WTC11 (cell line): ENCODE measurements at regions not wholly inside any gene's neighbourhood (a gene's known extent, or its start where the extent isn't known, plus 50 kb on each side); places are given as distances from the start of the nearest gene placed in this dataset.

ENCODE experiments used
- ATF1 ChIP-seq: sonication (generic); formaldehyde crosslinking; IDR thresholded peaks from 2 replicates; pipeline ENCODE4 v1.8.1; 2023; ENCODE audit warnings: mild to moderate bottlenecking, moderate library complexity, missing genetic modification reagents
- CBFB ChIP-seq: sonication (generic); formaldehyde crosslinking; IDR thresholded peaks from 2 replicates; pipeline ENCODE4 v1.8.1; 2022; ENCODE audit warnings: mild to moderate bottlenecking, low read depth, missing genetic modification reagents
- CREB1 ChIP-seq: sonication (generic); formaldehyde crosslinking; IDR thresholded peaks from 2 replicates; pipeline ENCODE4 v1.8.0; 2023; ENCODE audit warnings: mild to moderate bottlenecking, missing genetic modification reagents
- EMX1 ChIP-seq: fragments of 250-450 bp; sonication (Bioruptor Pico); IDR thresholded peaks from 2 replicates; pipeline ENCODE4 v1.8.0; 2021; ENCODE audit warnings: mild to moderate bottlenecking
- ERG ChIP-seq: fragments of 250-450 bp; sonication (Bioruptor Pico); IDR thresholded peaks from 2 replicates; pipeline ENCODE4 v1.8.0; 2021; ENCODE audit warnings: mild to moderate bottlenecking
- ESRRA ChIP-seq: sonication (generic); formaldehyde crosslinking; IDR thresholded peaks from 2 replicates; pipeline ENCODE4 v1.8.1; 2022; ENCODE audit warnings: mild to moderate bottlenecking, missing genetic modification reagents, borderline replicate concordance
- ETV6 ChIP-seq: sonication (generic); formaldehyde crosslinking; IDR thresholded peaks from 2 replicates; pipeline ENCODE4 v1.8.1; 2022; ENCODE audit warnings: mild to moderate bottlenecking, missing genetic modification reagents
- GABPB1 ChIP-seq: sonication (generic); formaldehyde crosslinking; IDR thresholded peaks from 2 replicates; pipeline ENCODE4 v1.8.1; 2023; ENCODE audit warnings: mild to moderate bottlenecking, missing genetic modification reagents
- GRHL2 ChIP-seq: fragments of 250-450 bp; sonication (Bioruptor Pico); IDR thresholded peaks from 2 replicates; pipeline ENCODE4 v1.8.0; 2022; ENCODE audit warnings: mild to moderate bottlenecking, moderate library complexity; ENCODE audit not compliant: insufficient replicate concordance, severe bottlenecking
- IRF1 ChIP-seq: sonication (generic); formaldehyde crosslinking; IDR thresholded peaks from 2 replicates; pipeline ENCODE4 v1.8.0; 2023; ENCODE audit warnings: missing genetic modification reagents
- JAZF1 ChIP-seq: fragments of 250-450 bp; sonication (Bioruptor Pico); IDR thresholded peaks from 2 replicates; pipeline ENCODE4 v1.9.0; 2021; ENCODE audit warnings: moderate library complexity, mild to moderate bottlenecking, inconsistent platforms
- MYBL2 ChIP-seq: sonication (generic); formaldehyde crosslinking; IDR thresholded peaks from 2 replicates; pipeline ENCODE4 v1.8.1; 2023; ENCODE audit warnings: mild to moderate bottlenecking, moderate library complexity, missing genetic modification reagents
- NFE2L1 ChIP-seq: sonication (generic); formaldehyde crosslinking; IDR thresholded peaks from 2 replicates; pipeline ENCODE4 v1.8.1; 2023; ENCODE audit warnings: missing genetic modification reagents
- NFYB ChIP-seq: sonication (generic); formaldehyde crosslinking; conservative IDR thresholded peaks from 2 replicates; pipeline ENCODE4 v1.8.0; 2022; ENCODE audit warnings: low read depth, missing genetic modification reagents
- NR1H2 ChIP-seq: sonication (generic); formaldehyde crosslinking; IDR thresholded peaks from 2 replicates; pipeline ENCODE4 v1.9.0; 2021; ENCODE audit warnings: mild to moderate bottlenecking, moderate library complexity, missing genetic modification reagents
- PRRX2 ChIP-seq: fragments of 250-450 bp; sonication (Bioruptor Pico); IDR thresholded peaks from 2 replicates; pipeline ENCODE4 v1.8.0; 2021; ENCODE audit warnings: mild to moderate bottlenecking
- SMAD4 ChIP-seq: sonication (generic); formaldehyde crosslinking; IDR thresholded peaks from 2 replicates; pipeline ENCODE4 v1.8.0; 2022; ENCODE audit warnings: mild to moderate bottlenecking, missing genetic modification reagents
- SOX15 ChIP-seq: fragments of 250-450 bp; sonication (Bioruptor Pico); IDR thresholded peaks from 2 replicates; pipeline ENCODE4 v1.9.0; 2021; ENCODE audit warnings: mild to moderate bottlenecking
- SP1 ChIP-seq: sonication (generic); formaldehyde crosslinking; conservative IDR thresholded peaks from 2 replicates; pipeline ENCODE4 v1.8.1; 2022; ENCODE audit warnings: missing genetic modification reagents
- TEAD1 ChIP-seq: sonication (generic); formaldehyde crosslinking; IDR thresholded peaks from 2 replicates; pipeline ENCODE4 v1.8.0; 2022; ENCODE audit warnings: mild to moderate bottlenecking, missing genetic modification reagents
- ZBTB21 ChIP-seq: sonication (generic); formaldehyde crosslinking; IDR thresholded peaks from 2 replicates; pipeline ENCODE4 v1.8.1; 2023; ENCODE audit warnings: mild to moderate bottlenecking, missing genetic modification reagents, borderline replicate concordance
- ZNF121 ChIP-seq: sonication (generic); formaldehyde crosslinking; IDR thresholded peaks from 2 replicates; pipeline ENCODE4 v1.8.0; 2023; ENCODE audit warnings: missing genetic modification reagents
- ZNF138 ChIP-seq: sonication (generic); formaldehyde crosslinking; conservative IDR thresholded peaks from 2 replicates; pipeline ENCODE4 v1.8.1; 2022; ENCODE audit warnings: mild to moderate bottlenecking, moderate library complexity, missing genetic modification reagents
- ZNF219 ChIP-seq: sonication (generic); formaldehyde crosslinking; IDR thresholded peaks from 2 replicates; pipeline ENCODE4 v1.8.0; 2023; ENCODE audit warnings: missing genetic modification reagents, mild to moderate bottlenecking, borderline replicate concordance
- ZNF317 ChIP-seq: sonication (generic); formaldehyde crosslinking; IDR thresholded peaks from 2 replicates; pipeline ENCODE4 v1.8.1; 2023; ENCODE audit warnings: low read depth, mild to moderate bottlenecking, moderate library complexity, missing genetic modification reagents, borderline replicate concordance
- ZNF671 ChIP-seq: fragments of 250-450 bp; sonication (Bioruptor Pico); IDR thresholded peaks from 2 replicates; pipeline ENCODE4 v1.8.0; 2021; ENCODE audit warnings: mild to moderate bottlenecking
- TF ChIP-seq, protein P1 (sequence below): sonication (generic); formaldehyde crosslinking; IDR thresholded peaks from 2 replicates; pipeline ENCODE4 v1.8.1; 2023; ENCODE audit warnings: mild to moderate bottlenecking, missing genetic modification reagents
- TF ChIP-seq, protein P2 (sequence below): sonication (generic); formaldehyde crosslinking; IDR thresholded peaks from 2 replicates; pipeline ENCODE4 v1.8.0; 2022; ENCODE audit warnings: mild to moderate bottlenecking, missing genetic modification reagents
- TF ChIP-seq, protein P3 (sequence below): sonication (generic); formaldehyde crosslinking; IDR thresholded peaks from 2 replicates; pipeline ENCODE4 v1.8.0; 2023; ENCODE audit warnings: mild to moderate bottlenecking, missing genetic modification reagents
- TF ChIP-seq, protein P4 (sequence below): sonication (generic); formaldehyde crosslinking; IDR thresholded peaks from 2 replicates; pipeline ENCODE4 v1.8.0; 2022; ENCODE audit warnings: missing genetic modification reagents
- TF ChIP-seq, protein P5 (sequence below): sonication (generic); formaldehyde crosslinking; IDR thresholded peaks from 2 replicates; pipeline ENCODE4 v1.8.0; 2022; ENCODE audit warnings: mild to moderate bottlenecking, missing genetic modification reagents

DNA sequence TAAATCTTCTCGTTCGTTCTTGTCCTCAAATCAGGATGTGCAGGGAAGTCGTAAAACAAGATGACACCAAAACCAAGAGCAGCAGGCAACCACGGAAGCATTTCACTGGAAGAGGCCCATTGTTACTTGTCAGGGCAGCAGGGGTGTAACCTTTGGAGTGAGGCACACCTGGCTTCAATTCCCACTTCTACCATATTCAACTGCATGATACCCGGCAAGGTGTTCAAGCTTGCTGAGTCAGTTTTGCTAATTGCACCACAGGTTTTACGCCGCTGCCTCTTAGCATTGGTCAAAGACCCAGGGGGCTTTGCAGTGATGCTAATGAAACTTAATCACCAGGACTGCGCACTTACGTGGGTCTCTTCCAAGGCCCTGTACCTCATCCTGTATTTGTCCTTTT, 50.0 kb upstream of the PTER start (continued):
- TF ChIP-seq ZBTB21 (CRISPR knock-in tag) (no peak), ESRRA (no peak), PRRX2 (CRISPR knock-in tag) (no peak), ETV6 (CRISPR knock-in tag) (no peak), ERG (CRISPR knock-in tag) (no peak), NFE2L1 (peak; percentile 71; the same call in 1 of the 2 replicates), SMAD4 (CRISPR knock-in tag) (no peak), GRHL2 (CRISPR knock-in tag) (no peak), NFYB (CRISPR knock-in tag) (no peak), SP1 (CRISPR knock-in tag) (0 out of 2 replicates have a peak, but pooled peaks have one; percentile 33), JAZF1 (no peak), ZNF219 (CRISPR knock-in tag) (no peak), ATF1 (no peak), SOX15 (CRISPR knock-in tag) (no peak), GABPB1 (CRISPR knock-in tag) (no peak), IRF1 (CRISPR knock-in tag) (no peak), ZNF317 (CRISPR knock-in tag) (no peak), EMX1 (CRISPR knock-in tag) (no peak), MYBL2 (CRISPR knock-in tag) (no peak), NR1H2 (CRISPR knock-in tag) (no peak), CBFB (CRISPR knock-in tag) (no peak), TEAD1 (CRISPR knock-in tag) (peak; percentile 84; the same call in 1 of the 2 replicates), CREB1 (CRISPR knock-in tag) (no peak), ZNF671 (CRISPR knock-in tag) (no peak), ZNF121 (CRISPR knock-in tag) (no peak), ZNF138 (CRISPR knock-in tag) (no peak)
- TF ChIP-seq, protein P1, sequence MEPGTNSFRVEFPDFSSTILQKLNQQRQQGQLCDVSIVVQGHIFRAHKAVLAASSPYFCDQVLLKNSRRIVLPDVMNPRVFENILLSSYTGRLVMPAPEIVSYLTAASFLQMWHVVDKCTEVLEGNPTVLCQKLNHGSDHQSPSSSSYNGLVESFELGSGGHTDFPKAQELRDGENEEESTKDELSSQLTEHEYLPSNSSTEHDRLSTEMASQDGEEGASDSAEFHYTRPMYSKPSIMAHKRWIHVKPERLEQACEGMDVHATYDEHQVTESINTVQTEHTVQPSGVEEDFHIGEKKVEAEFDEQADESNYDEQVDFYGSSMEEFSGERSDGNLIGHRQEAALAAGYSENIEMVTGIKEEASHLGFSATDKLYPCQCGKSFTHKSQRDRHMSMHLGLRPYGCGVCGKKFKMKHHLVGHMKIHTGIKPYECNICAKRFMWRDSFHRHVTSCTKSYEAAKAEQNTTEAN (CRISPR knock-in tag), result no peak
- TF ChIP-seq, protein P2, sequence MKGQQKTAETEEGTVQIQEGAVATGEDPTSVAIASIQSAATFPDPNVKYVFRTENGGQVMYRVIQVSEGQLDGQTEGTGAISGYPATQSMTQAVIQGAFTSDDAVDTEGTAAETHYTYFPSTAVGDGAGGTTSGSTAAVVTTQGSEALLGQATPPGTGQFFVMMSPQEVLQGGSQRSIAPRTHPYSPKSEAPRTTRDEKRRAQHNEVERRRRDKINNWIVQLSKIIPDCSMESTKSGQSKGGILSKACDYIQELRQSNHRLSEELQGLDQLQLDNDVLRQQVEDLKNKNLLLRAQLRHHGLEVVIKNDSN (CRISPR knock-in tag), result no peak; the same call in 1 of the 2 replicates
- TF ChIP-seq, protein P3, sequence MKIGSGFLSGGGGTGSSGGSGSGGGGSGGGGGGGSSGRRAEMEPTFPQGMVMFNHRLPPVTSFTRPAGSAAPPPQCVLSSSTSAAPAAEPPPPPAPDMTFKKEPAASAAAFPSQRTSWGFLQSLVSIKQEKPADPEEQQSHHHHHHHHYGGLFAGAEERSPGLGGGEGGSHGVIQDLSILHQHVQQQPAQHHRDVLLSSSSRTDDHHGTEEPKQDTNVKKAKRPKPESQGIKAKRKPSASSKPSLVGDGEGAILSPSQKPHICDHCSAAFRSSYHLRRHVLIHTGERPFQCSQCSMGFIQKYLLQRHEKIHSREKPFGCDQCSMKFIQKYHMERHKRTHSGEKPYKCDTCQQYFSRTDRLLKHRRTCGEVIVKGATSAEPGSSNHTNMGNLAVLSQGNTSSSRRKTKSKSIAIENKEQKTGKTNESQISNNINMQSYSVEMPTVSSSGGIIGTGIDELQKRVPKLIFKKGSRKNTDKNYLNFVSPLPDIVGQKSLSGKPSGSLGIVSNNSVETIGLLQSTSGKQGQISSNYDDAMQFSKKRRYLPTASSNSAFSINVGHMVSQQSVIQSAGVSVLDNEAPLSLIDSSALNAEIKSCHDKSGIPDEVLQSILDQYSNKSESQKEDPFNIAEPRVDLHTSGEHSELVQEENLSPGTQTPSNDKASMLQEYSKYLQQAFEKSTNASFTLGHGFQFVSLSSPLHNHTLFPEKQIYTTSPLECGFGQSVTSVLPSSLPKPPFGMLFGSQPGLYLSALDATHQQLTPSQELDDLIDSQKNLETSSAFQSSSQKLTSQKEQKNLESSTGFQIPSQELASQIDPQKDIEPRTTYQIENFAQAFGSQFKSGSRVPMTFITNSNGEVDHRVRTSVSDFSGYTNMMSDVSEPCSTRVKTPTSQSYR (CRISPR knock-in tag), result no peak
- TF ChIP-seq, protein P4, sequence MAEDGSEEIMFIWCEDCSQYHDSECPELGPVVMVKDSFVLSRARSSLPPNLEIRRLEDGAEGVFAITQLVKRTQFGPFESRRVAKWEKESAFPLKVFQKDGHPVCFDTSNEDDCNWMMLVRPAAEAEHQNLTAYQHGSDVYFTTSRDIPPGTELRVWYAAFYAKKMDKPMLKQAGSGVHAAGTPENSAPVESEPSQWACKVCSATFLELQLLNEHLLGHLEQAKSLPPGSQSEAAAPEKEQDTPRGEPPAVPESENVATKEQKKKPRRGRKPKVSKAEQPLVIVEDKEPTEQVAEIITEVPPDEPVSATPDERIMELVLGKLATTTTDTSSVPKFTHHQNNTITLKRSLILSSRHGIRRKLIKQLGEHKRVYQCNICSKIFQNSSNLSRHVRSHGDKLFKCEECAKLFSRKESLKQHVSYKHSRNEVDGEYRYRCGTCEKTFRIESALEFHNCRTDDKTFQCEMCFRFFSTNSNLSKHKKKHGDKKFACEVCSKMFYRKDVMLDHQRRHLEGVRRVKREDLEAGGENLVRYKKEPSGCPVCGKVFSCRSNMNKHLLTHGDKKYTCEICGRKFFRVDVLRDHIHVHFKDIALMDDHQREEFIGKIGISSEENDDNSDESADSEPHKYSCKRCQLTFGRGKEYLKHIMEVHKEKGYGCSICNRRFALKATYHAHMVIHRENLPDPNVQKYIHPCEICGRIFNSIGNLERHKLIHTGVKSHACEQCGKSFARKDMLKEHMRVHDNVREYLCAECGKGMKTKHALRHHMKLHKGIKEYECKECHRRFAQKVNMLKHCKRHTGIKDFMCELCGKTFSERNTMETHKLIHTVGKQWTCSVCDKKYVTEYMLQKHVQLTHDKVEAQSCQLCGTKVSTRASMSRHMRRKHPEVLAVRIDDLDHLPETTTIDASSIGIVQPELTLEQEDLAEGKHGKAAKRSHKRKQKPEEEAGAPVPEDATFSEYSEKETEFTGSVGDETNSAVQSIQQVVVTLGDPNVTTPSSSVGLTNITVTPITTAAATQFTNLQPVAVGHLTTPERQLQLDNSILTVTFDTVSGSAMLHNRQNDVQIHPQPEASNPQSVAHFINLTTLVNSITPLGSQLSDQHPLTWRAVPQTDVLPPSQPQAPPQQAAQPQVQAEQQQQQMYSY (CRISPR knock-in tag), result no peak
- TF ChIP-seq, protein P5, sequence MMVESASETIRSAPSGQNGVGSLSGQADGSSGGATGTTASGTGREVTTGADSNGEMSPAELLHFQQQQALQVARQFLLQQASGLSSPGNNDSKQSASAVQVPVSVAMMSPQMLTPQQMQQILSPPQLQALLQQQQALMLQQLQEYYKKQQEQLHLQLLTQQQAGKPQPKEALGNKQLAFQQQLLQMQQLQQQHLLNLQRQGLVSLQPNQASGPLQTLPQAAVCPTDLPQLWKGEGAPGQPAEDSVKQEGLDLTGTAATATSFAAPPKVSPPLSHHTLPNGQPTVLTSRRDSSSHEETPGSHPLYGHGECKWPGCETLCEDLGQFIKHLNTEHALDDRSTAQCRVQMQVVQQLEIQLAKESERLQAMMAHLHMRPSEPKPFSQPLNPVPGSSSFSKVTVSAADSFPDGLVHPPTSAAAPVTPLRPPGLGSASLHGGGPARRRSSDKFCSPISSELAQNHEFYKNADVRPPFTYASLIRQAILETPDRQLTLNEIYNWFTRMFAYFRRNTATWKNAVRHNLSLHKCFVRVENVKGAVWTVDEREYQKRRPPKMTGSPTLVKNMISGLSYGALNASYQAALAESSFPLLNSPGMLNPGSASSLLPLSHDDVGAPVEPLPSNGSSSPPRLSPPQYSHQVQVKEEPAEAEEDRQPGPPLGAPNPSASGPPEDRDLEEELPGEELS (CRISPR knock-in tag), result peak; percentile 34; the same call in 1 of the 2 replicates
